GM13976 (cell line): ENCODE measurements at regions not wholly inside any gene's neighbourhood (a gene's known extent, or its start where the extent isn't known, plus 50 kb on each side); places are given as distances from the start of the nearest gene placed in this dataset.

ENCODE experiments used
- DNase-seq: peaks from one replicate; pipeline ENCODE4 v3.0.0; 2012; ENCODE audit warnings: low spot score
- in situ Hi-C: fragments of 300-500 bp; cut with MboI; formaldehyde crosslinking; loops from one replicate; pipeline ENCODE4 v1.12.0; 2022; ENCODE audit warnings: low sequenced_read_pairs, mixed read lengths, inconsistent platforms; ENCODE audit not compliant: unreplicated experiment
- TF ChIP-seq, protein P1 (sequence below): IDR thresholded peaks from 2 replicates; pipeline ENCODE4 v1.5.1; 2012; ENCODE audit warnings: borderline replicate concordance, mild to moderate bottlenecking; ENCODE audit not compliant: insufficient read depth; ENCODE audit errors: extremely low read depth, missing control alignments, control extremely low read depth

DNA sequence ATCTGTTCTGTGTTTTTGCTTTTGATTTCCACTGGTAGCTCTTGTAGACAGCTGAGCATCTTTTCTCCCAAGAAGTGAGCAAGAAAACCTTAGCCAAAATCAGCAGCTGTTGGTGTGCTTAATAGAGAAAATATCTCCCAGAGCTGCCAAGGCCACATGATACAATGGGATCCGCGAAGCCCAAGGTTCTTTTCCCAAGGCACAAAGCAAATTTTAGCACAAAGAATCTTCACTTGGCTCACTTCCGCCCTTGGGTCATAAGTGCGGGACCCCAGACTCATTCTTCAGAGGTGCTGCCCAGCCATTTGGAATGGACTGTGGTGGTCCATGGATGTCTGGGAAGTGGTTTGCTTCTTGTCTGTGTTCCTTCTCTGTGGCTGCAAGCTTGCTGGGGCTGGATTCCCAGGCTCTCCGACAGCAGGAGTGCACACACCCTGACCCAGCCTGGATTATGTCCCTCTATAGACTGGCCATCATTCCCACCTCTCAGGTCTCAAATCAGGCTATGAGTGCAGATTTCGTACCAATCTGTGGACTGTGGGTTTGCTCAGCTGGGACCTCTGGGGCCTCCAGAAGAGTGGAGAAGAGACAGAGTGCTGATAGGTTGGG is 93.0 kb upstream of the TMEM72 start:
- in situ Hi-C loops, result no loop called here
- DNase-seq, result no peak
- TF ChIP-seq, protein P1, sequence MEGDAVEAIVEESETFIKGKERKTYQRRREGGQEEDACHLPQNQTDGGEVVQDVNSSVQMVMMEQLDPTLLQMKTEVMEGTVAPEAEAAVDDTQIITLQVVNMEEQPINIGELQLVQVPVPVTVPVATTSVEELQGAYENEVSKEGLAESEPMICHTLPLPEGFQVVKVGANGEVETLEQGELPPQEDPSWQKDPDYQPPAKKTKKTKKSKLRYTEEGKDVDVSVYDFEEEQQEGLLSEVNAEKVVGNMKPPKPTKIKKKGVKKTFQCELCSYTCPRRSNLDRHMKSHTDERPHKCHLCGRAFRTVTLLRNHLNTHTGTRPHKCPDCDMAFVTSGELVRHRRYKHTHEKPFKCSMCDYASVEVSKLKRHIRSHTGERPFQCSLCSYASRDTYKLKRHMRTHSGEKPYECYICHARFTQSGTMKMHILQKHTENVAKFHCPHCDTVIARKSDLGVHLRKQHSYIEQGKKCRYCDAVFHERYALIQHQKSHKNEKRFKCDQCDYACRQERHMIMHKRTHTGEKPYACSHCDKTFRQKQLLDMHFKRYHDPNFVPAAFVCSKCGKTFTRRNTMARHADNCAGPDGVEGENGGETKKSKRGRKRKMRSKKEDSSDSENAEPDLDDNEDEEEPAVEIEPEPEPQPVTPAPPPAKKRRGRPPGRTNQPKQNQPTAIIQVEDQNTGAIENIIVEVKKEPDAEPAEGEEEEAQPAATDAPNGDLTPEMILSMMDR, result no peak

DNA sequence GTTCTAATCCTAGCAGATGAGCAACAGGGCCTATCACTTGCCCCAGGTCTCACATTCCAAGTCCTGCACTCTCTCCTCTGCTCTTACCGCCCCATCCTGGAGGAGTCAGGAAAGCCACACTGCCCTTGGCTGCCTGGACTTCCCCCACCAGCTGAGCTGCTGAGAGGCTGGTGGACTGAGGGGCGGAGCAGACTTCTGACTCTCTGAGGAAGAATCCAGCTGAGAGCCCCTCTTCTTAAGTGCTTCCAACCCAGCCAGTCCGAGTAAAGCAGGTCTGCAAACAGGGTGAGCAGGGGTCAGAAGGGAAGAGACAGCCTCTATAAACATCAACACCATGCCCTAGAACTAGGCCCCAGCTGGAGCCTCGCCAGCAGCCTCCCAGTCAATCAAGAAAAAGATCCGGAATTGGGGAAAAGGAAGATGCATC is 92.4 kb upstream of the TMEM72 start:
- in situ Hi-C loops, result no loop called here
- no peak for DNase-seq
- TF ChIP-seq, protein P1, result no peak

DNA sequence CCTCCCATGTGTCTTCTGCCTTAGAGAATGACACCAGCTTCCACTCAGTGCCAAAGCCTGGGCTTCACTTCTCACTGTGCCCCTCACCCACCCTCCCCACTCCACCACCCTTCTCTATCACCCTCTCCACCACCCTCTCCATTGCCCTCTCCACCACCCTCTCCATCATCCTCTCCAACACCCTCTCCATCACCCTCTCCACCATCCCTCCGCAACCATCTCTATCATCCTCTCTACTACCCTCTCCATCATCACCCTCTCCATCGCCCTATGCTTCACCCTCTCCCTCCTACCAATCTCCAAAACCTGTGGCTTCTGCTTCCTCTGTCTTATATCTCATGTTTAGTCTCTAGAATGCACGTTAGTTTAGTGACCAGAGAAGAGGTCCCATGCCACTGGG is 91.0 kb upstream of the TMEM72 start:
- in situ Hi-C loops, result no loop called here
- TF ChIP-seq, protein P1, result no peak
- no peak for DNase-seq

DNA sequence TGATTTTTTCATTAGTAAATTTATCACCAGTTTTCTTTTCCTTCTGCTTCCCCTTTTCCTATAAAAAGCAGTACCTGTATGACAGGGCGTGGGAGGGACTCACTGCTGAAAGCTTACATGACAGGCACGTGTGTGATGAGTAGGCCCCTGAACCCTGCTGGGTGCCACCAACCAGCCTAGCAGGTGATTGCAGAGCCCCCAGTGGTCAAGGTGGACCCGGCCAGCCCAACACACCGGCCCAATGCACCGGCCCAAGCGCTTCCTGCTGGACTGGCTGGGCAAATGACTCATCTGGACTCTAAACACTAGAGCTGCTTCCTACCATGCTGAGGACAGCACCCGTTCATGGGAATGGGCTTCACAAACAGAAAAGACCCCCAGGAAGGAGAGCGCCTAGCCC is 89.8 kb upstream of the TMEM72 start:
- TF ChIP-seq, protein P1, result no peak
- no peak for DNase-seq
- in situ Hi-C loops, result no loop called here

DNA sequence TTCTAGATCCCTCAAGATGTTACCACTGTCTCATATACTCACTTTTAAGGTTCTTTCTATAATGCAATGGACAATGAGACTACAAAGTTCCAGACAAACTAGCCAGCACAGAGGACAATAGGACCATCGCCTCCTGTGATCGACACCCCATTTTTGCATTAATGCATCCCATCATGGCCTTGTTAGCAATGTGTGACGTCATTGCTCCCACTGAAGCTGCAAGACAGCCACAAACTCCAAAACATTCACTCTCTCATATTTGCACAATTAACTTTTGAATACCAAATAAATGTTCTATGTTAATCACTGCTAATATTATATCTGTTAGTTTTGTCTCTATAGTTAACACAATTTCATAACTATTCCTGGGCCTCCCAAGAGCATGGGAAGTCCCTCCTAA is 88.8 kb upstream of the TMEM72 start:
- TF ChIP-seq, protein P1, result no peak
- in situ Hi-C loops, result no loop called here
- no peak for DNase-seq

DNA sequence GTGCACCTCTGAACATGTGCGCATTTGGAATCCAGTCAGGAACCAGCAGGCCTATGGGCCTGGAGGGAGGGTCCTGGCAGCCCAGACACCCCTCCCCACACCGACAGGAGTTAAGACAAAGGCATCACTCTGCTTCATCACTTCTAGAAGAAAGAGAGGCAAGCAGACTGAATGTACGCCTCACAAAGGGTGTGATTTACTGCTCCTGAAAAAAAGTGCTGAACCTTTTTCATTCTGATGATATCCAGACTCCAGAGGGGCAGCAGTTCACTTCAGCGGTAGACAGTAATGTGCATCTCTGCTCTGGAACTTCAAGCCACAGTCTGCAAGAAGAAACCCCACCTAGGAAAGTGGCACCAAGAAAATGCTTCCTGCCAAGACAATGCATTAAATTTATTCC is 88.2 kb upstream of the TMEM72 start:
- TF ChIP-seq, protein P1, result no peak
- in situ Hi-C loops, result no loop called here
- no peak for DNase-seq
